ENCODE measurements at regions not wholly inside any gene's neighbourhood (a gene's known extent, or its start where the extent isn't known, plus 50 kb on each side); places are given as distances from the start of the nearest gene placed in this dataset.

GRCh38 chr7:49639808-49640207 is 133.6 kb upstream of the VWC2 start:
- DNase-seq (ENCODE audit: insufficient read length, low spot score, missing footprints) = no peak
- no peak overlapping the region for H2AFZ ChIP-seq (ENCODE audit: low read length)
- H3K4me1 ChIP-seq (ENCODE audit: insufficient read depth, low read length) = no peaks in the 10 kb centered on the region
- no peaks in the 10 kb centered on the region for H3K36me3 ChIP-seq (ENCODE audit: insufficient read depth, low read length)
- H4K20me1 ChIP-seq (ENCODE audit: insufficient read depth, low read length) = no peaks in the 10 kb centered on the region
- H3K4me2 ChIP-seq (ENCODE audit: insufficient read depth, low read length) = no peak overlapping the region
- no peak overlapping the region for H3K27ac ChIP-seq (ENCODE audit: low read depth, low read length)
- TF ChIP-seq CTCF (IDR thresholded peaks at IDR 0.05; ENCODE audit: extremely low read depth, low read depth, low read length) = no peak
- H3K79me2 ChIP-seq (ENCODE audit: insufficient read depth, low read length) = no peaks in the 10 kb centered on the region
- H3K4me3 ChIP-seq (ENCODE audit: insufficient read depth, low read length) = no peak overlapping the region
- H3K27me3 ChIP-seq (ENCODE audit: insufficient read depth, low read length) = no peaks in the 10 kb centered on the region
- H3K9me3 ChIP-seq (ENCODE audit: low read depth, low read length) = peaks cover 2% of the 10 kb centered on the region

- DNase-seq (ENCODE audit: insufficient read length, low spot score, missing footprints) = no peak
- no peaks in the 10 kb centered on the region for H3K9me3 ChIP-seq (ENCODE audit: low read depth, low read length)
- no peaks in the 10 kb centered on the region for H3K36me3 ChIP-seq (ENCODE audit: insufficient read depth, low read length)
- no peak overlapping the region for H3K4me3 ChIP-seq (ENCODE audit: insufficient read depth, low read length)
- H3K79me2 ChIP-seq (ENCODE audit: insufficient read depth, low read length) = no peaks in the 10 kb centered on the region
- no peak overlapping the region for H2AFZ ChIP-seq (ENCODE audit: low read length)
- H3K27me3 ChIP-seq (ENCODE audit: insufficient read depth, low read length) = no peaks in the 10 kb centered on the region
- no peak overlapping the region for H3K27ac ChIP-seq (ENCODE audit: low read depth, low read length)
- no peak for TF ChIP-seq CTCF (IDR thresholded peaks at IDR 0.05; ENCODE audit: extremely low read depth, low read depth, low read length)
- no peaks in the 10 kb centered on the region for H3K4me1 ChIP-seq (ENCODE audit: insufficient read depth, low read length)
- no peaks in the 10 kb centered on the region for H4K20me1 ChIP-seq (ENCODE audit: insufficient read depth, low read length)
- H3K4me2 ChIP-seq (ENCODE audit: insufficient read depth, low read length) = no peak overlapping the region
Measured at GRCh38 chr7:49643321-49643720, 130.1 kb upstream of the VWC2 start.

GRCh38 chr7:49643736-49644135 is 129.7 kb upstream of the VWC2 start:
- Histone ChIP-seq H3K79me2 (ENCODE audit: insufficient read depth, low read length) (no peaks in the 10 kb centered on the region), H4K20me1 (ENCODE audit: insufficient read depth, low read length) (no peaks in the 10 kb centered on the region), H3K4me2 (ENCODE audit: insufficient read depth, low read length) (no peak overlapping the region), H3K27me3 (ENCODE audit: insufficient read depth, low read length) (no peaks in the 10 kb centered on the region), H3K27ac (ENCODE audit: low read depth, low read length) (no peak overlapping the region), H3K4me1 (ENCODE audit: insufficient read depth, low read length) (no peaks in the 10 kb centered on the region), H2AFZ (ENCODE audit: low read length) (no peak overlapping the region), H3K4me3 (ENCODE audit: insufficient read depth, low read length) (no peak overlapping the region), H3K9me3 (ENCODE audit: low read depth, low read length) (no peaks in the 10 kb centered on the region), H3K36me3 (ENCODE audit: insufficient read depth, low read length) (no peaks in the 10 kb centered on the region)
- no peak for DNase-seq (ENCODE audit: insufficient read length, low spot score, missing footprints)
- no peak for TF ChIP-seq CTCF (IDR thresholded peaks at IDR 0.05; ENCODE audit: extremely low read depth, low read depth, low read length)

GRCh38 chr7:49644396-49645166 is 128.9 kb upstream of the VWC2 start:
- Histone ChIP-seq H3K9me3 (ENCODE audit: low read depth, low read length) (no peaks in the 10 kb centered on the region), H3K4me3 (ENCODE audit: insufficient read depth, low read length) (no peak overlapping the region), H3K4me1 (ENCODE audit: insufficient read depth, low read length) (no peaks in the 10 kb centered on the region), H3K27ac (ENCODE audit: low read depth, low read length) (no peak overlapping the region), H3K79me2 (ENCODE audit: insufficient read depth, low read length) (no peaks in the 10 kb centered on the region), H4K20me1 (ENCODE audit: insufficient read depth, low read length) (no peaks in the 10 kb centered on the region), H3K36me3 (ENCODE audit: insufficient read depth, low read length) (no peaks in the 10 kb centered on the region), H3K27me3 (ENCODE audit: insufficient read depth, low read length) (no peaks in the 10 kb centered on the region), H2AFZ (ENCODE audit: low read length) (no peak overlapping the region), H3K4me2 (ENCODE audit: insufficient read depth, low read length) (no peak overlapping the region)
- DNase-seq (ENCODE audit: insufficient read length, low spot score, missing footprints) = no peak
- no peak for TF ChIP-seq CTCF (IDR thresholded peaks at IDR 0.05; ENCODE audit: extremely low read depth, low read depth, low read length)
